ENCODE measurements at regions not wholly inside any gene's neighbourhood (a gene's known extent, or its start where the extent isn't known, plus 50 kb on each side); places are given as distances from the start of the nearest gene placed in this dataset.

- Histone ChIP-seq H3K36me3 (ENCODE audit: control insufficient read depth in 1 of 2, insufficient read depth in 2 of 2, low read length in 2 of 2) (no peaks in the 10 kb centered on the region), H3K27ac (ENCODE audit: low read depth, low read length) (no peak overlapping the region), H3K27me3 (ENCODE audit: control insufficient read depth in 1 of 2, insufficient read depth in 2 of 2, low read length in 2 of 2) (no peaks in the 10 kb centered on the region), H3K4me1 (ENCODE audit: control insufficient read depth in 1 of 2, insufficient read depth in 2 of 2, low read length in 2 of 2) (no peaks in the 10 kb centered on the region), H3K9me3 (ENCODE audit: control insufficient read depth in 1 of 2, low read length in 2 of 2) (peaks cover 8 to 23% of the 10 kb centered on the region in 2 donors), H3K9ac (ENCODE audit: low read depth in 1 of 2, low read length in 2 of 2) (no peak overlapping the region), H3K4me3 (ENCODE audit: low read depth in 1 of 2, low read length in 2 of 2) (no peak overlapping the region)
These were observed 1594.0 kb upstream of the GOT2 start for GRCh38 chr16:60328152-60328551.

DNA sequence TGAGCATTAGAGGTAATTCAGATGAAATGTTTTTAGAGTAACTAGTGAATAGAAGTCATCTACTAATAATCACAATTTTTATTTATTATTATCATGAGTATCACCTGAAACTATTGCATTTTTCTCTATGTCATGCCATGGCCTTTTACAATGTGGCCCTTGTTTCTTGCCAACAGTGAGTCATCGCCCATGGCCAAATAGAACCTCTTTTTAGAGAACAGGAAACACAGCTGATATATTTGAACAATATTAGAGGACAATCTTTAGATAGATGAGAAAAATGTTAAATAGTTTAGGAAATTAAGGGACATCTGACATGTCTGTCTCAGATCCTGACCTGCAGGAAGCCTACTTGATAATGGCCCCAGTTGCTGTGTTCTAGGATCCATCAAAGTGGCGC, 1584.4 kb upstream of the GOT2 start:
- Histone ChIP-seq H3K9me3 (ENCODE audit: control insufficient read depth in 1 of 2, low read length in 2 of 2) (peaks cover 4 to 12% of the 10 kb centered on the region in 2 donors), H3K4me1 (ENCODE audit: control insufficient read depth in 1 of 2, insufficient read depth in 2 of 2, low read length in 2 of 2) (no peaks in the 10 kb centered on the region), H3K4me3 (ENCODE audit: low read depth in 1 of 2, low read length in 2 of 2) (no peak overlapping the region), H3K9ac (ENCODE audit: low read depth in 1 of 2, low read length in 2 of 2) (no peak overlapping the region), H3K27me3 (ENCODE audit: control insufficient read depth in 1 of 2, insufficient read depth in 2 of 2, low read length in 2 of 2) (no peaks in the 10 kb centered on the region), H3K36me3 (ENCODE audit: control insufficient read depth in 1 of 2, insufficient read depth in 2 of 2, low read length in 2 of 2) (no peaks in the 10 kb centered on the region), H3K27ac (ENCODE audit: low read depth, low read length) (no peak overlapping the region)

DNA sequence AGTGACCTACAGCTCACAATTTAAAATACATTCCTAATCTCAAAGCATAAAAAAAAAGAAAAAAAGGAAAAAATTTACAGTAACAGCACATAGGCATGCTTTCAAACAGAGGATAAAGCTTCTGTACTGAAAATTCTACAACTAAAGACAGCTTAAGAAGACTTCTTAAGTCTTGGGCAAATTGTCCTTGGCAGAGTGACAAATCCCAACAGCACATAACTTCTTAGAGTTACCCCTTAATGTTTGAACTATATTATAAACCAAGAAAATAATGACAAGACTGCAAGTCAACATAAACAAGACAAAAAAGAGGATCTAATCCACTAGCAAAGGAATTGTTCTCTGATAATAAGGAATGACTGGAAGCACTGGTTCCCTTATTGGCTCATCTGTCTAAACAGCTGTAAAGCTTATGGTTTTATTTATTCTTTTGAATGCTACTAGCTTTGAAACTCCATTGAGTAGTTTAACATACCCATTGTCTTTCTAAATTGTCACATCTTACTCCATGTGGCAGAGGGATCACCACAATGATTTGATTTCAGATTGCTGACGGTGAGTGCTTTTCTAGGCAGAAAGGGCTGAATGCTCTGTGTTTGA, 1576.8 kb upstream of the GOT2 start:
- Histone ChIP-seq H3K4me1 (ENCODE audit: control insufficient read depth in 1 of 2, insufficient read depth in 2 of 2, low read length in 2 of 2) (no peaks in the 10 kb centered on the region), H3K27me3 (ENCODE audit: control insufficient read depth in 1 of 2, insufficient read depth in 2 of 2, low read length in 2 of 2) (no peaks in the 10 kb centered on the region), H3K4me3 (ENCODE audit: low read depth in 1 of 2, low read length in 2 of 2) (no peak overlapping the region), H3K27ac (ENCODE audit: low read depth, low read length) (no peak overlapping the region), H3K36me3 (ENCODE audit: control insufficient read depth in 1 of 2, insufficient read depth in 2 of 2, low read length in 2 of 2) (no peaks in the 10 kb centered on the region), H3K9ac (ENCODE audit: low read depth in 1 of 2, low read length in 2 of 2) (no peak overlapping the region), H3K9me3 (ENCODE audit: control insufficient read depth in 1 of 2, low read length in 2 of 2) (peaks cover 0 to 12% of the 10 kb centered on the region in 2 donors)

- Histone ChIP-seq H3K4me1 (ENCODE audit: control insufficient read depth in 1 of 2, insufficient read depth in 2 of 2, low read length in 2 of 2) (no peaks in the 10 kb centered on the region), H3K9me3 (ENCODE audit: control insufficient read depth in 1 of 2, low read length in 2 of 2) (peaks cover 0 to 7% of the 10 kb centered on the region in 2 donors), H3K27me3 (ENCODE audit: control insufficient read depth in 1 of 2, insufficient read depth in 2 of 2, low read length in 2 of 2) (no peaks in the 10 kb centered on the region), H3K4me3 (ENCODE audit: low read depth in 1 of 2, low read length in 2 of 2) (no peak overlapping the region), H3K36me3 (ENCODE audit: control insufficient read depth in 1 of 2, insufficient read depth in 2 of 2, low read length in 2 of 2) (no peaks in the 10 kb centered on the region), H3K27ac (ENCODE audit: low read depth, low read length) (no peak overlapping the region), H3K9ac (ENCODE audit: low read depth in 1 of 2, low read length in 2 of 2) (no peak overlapping the region)
These were observed 1570.6 kb upstream of the GOT2 start for GRCh38 chr16:60304720-60305119.

DNA sequence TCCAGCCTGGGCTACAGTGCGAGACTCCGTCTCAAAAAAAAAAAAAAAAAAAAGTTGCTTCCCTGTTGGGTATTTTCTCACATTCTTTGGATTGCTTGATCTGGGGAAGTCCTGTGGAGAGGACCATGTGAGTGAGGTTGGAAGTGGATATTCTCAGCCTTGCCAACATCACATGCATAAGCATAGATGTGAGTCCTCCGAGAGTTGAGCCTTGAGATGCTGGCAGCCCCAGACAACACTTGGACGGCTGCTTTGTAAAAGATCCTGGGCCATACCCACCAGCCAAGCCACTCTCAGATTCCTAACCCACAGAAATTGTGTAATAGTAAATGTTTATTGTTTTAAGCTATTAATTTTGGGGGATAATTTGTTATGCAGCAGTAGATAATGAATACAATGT, 1570.0 kb upstream of the GOT2 start:
- no peaks in the 10 kb centered on the region for H3K36me3 ChIP-seq (ENCODE audit: control insufficient read depth in 1 of 2, insufficient read depth in 2 of 2, low read length in 2 of 2)

GRCh38 chr16:60302676-60303075, 1568.6 kb upstream of the GOT2 start:
- no peak overlapping the region for H3K4me3 ChIP-seq (ENCODE audit: low read depth in 1 of 2, low read length in 2 of 2)
- H3K27me3 ChIP-seq (ENCODE audit: control insufficient read depth in 1 of 2, insufficient read depth in 2 of 2, low read length in 2 of 2): no peaks in the 10 kb centered on the region
- H3K9ac ChIP-seq (ENCODE audit: low read depth in 1 of 2, low read length in 2 of 2): no peak overlapping the region
- H3K27ac ChIP-seq (ENCODE audit: low read depth, low read length): no peak overlapping the region
- no peaks in the 10 kb centered on the region for H3K4me1 ChIP-seq (ENCODE audit: control insufficient read depth in 1 of 2, insufficient read depth in 2 of 2, low read length in 2 of 2)
- peaks cover 0 to 13% of the 10 kb centered on the region in 2 donors for H3K9me3 ChIP-seq (ENCODE audit: control insufficient read depth in 1 of 2, low read length in 2 of 2)
- H3K36me3 ChIP-seq (ENCODE audit: control insufficient read depth in 1 of 2, insufficient read depth in 2 of 2, low read length in 2 of 2): no peaks in the 10 kb centered on the region

More for the DNA sequence above, 1570.0 kb upstream of the GOT2 start:
- Histone ChIP-seq H3K4me1 (ENCODE audit: control insufficient read depth in 1 of 2, insufficient read depth in 2 of 2, low read length in 2 of 2) (no peaks in the 10 kb centered on the region), H3K27ac (ENCODE audit: low read depth, low read length) (no peak overlapping the region), H3K27me3 (ENCODE audit: control insufficient read depth in 1 of 2, insufficient read depth in 2 of 2, low read length in 2 of 2) (no peaks in the 10 kb centered on the region), H3K4me3 (ENCODE audit: low read depth in 1 of 2, low read length in 2 of 2) (no peak overlapping the region), H3K9me3 (ENCODE audit: control insufficient read depth in 1 of 2, low read length in 2 of 2) (peaks cover 0 to 7% of the 10 kb centered on the region in 2 donors), H3K9ac (ENCODE audit: low read depth in 1 of 2, low read length in 2 of 2) (no peak overlapping the region)

- no peak overlapping the region for H3K4me3 ChIP-seq (ENCODE audit: low read depth in 1 of 2, low read length in 2 of 2)
- no peak overlapping the region for H3K27ac ChIP-seq (ENCODE audit: low read depth, low read length)
- no peaks in the 10 kb centered on the region for H3K4me1 ChIP-seq (ENCODE audit: control insufficient read depth in 1 of 2, insufficient read depth in 2 of 2, low read length in 2 of 2)
- no peak overlapping the region for H3K9ac ChIP-seq (ENCODE audit: low read depth in 1 of 2, low read length in 2 of 2)
- peaks cover 0 to 13% of the 10 kb centered on the region in 2 donors for H3K9me3 ChIP-seq (ENCODE audit: control insufficient read depth in 1 of 2, low read length in 2 of 2)
- H3K36me3 ChIP-seq (ENCODE audit: control insufficient read depth in 1 of 2, insufficient read depth in 2 of 2, low read length in 2 of 2): no peaks in the 10 kb centered on the region
- no peaks in the 10 kb centered on the region for H3K27me3 ChIP-seq (ENCODE audit: control insufficient read depth in 1 of 2, insufficient read depth in 2 of 2, low read length in 2 of 2)
These were observed 1568.1 kb upstream of the GOT2 start for GRCh38 chr16:60302261-60302660.

DNA sequence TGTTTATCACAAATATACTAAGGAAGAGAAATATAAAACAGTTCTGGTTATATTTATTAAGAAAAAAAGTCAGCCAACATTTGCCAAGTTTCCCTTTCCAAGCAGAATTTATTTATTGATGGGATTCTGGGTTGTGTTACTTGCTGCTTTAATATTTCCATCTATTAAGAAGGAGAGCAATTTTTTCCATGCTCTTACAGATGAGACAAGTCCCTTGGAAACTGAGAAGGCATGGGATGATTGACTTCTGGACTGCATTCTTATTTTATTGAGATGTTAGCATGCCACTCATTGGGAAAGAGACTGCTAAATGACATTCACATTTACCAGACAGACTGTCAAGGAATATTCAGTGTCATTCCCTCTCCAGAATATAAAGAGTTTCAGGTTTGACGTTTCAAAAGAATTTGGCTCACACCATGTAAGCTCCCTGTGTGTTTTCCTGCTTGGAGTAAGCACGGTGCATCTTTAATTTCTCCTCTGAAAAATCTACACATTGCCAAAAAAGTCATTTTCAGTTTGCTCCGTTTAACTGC, 1565.2 kb upstream of the GOT2 start:
- Histone ChIP-seq H3K4me3 (ENCODE audit: low read depth in 1 of 2, low read length in 2 of 2) (no peak overlapping the region), H3K9ac (ENCODE audit: low read depth in 1 of 2, low read length in 2 of 2) (no peak overlapping the region), H3K4me1 (ENCODE audit: control insufficient read depth in 1 of 2, insufficient read depth in 2 of 2, low read length in 2 of 2) (no peaks in the 10 kb centered on the region), H3K9me3 (ENCODE audit: control insufficient read depth in 1 of 2, low read length in 2 of 2) (peaks cover 0 to 13% of the 10 kb centered on the region in 2 donors), H3K27ac (ENCODE audit: low read depth, low read length) (no peak overlapping the region), H3K27me3 (ENCODE audit: control insufficient read depth in 1 of 2, insufficient read depth in 2 of 2, low read length in 2 of 2) (no peaks in the 10 kb centered on the region), H3K36me3 (ENCODE audit: control insufficient read depth in 1 of 2, insufficient read depth in 2 of 2, low read length in 2 of 2) (no peaks in the 10 kb centered on the region)

- Histone ChIP-seq H3K9me3 (ENCODE audit: control insufficient read depth in 1 of 2, low read length in 2 of 2) (peaks cover 0 to 6% of the 10 kb centered on the region in 2 donors), H3K4me1 (ENCODE audit: control insufficient read depth in 1 of 2, insufficient read depth in 2 of 2, low read length in 2 of 2) (no peaks in the 10 kb centered on the region), H3K27ac (ENCODE audit: low read depth, low read length) (no peak overlapping the region), H3K36me3 (ENCODE audit: control insufficient read depth in 1 of 2, insufficient read depth in 2 of 2, low read length in 2 of 2) (no peaks in the 10 kb centered on the region), H3K27me3 (ENCODE audit: control insufficient read depth in 1 of 2, insufficient read depth in 2 of 2, low read length in 2 of 2) (no peaks in the 10 kb centered on the region), H3K4me3 (ENCODE audit: low read depth in 1 of 2, low read length in 2 of 2) (no peak overlapping the region), H3K9ac (ENCODE audit: low read depth in 1 of 2, low read length in 2 of 2) (no peak overlapping the region)
These were observed 1561.3 kb upstream of the GOT2 start for GRCh38 chr16:60295451-60295850.

- Histone ChIP-seq H3K4me3 (ENCODE audit: low read depth in 1 of 2, low read length in 2 of 2) (no peak overlapping the region), H3K4me1 (ENCODE audit: control insufficient read depth in 1 of 2, insufficient read depth in 2 of 2, low read length in 2 of 2) (no peaks in the 10 kb centered on the region), H3K9me3 (ENCODE audit: control insufficient read depth in 1 of 2, low read length in 2 of 2) (peaks cover 0 to 6% of the 10 kb centered on the region in 2 donors), H3K36me3 (ENCODE audit: control insufficient read depth in 1 of 2, insufficient read depth in 2 of 2, low read length in 2 of 2) (no peaks in the 10 kb centered on the region), H3K9ac (ENCODE audit: low read depth in 1 of 2, low read length in 2 of 2) (no peak overlapping the region), H3K27me3 (ENCODE audit: control insufficient read depth in 1 of 2, insufficient read depth in 2 of 2, low read length in 2 of 2) (no peaks in the 10 kb centered on the region), H3K27ac (ENCODE audit: low read depth, low read length) (no peak overlapping the region)
These were observed 1551.7 kb upstream of the GOT2 start for GRCh38 chr16:60285794-60286193.

Data from duodenal mucosa (tissue), 2 donors.